ENCODE measurements at regions not wholly inside any gene's neighbourhood (a gene's known extent, or its start where the extent isn't known, plus 50 kb on each side); places are given as distances from the start of the nearest gene placed in this dataset.
"Not testable (repeated sequence)": the region's sequence is repeated elsewhere in the genome, so short reads cannot be mapped to it uniquely, and the experiment has no call there.

- no peak overlapping the region for H3K4me3 Mint-ChIP-seq
- H3K9me3 Mint-ChIP-seq: no peaks in the 10 kb centered on the region
- ATAC-seq: no peak
- DNase-seq (ENCODE audit: low spot score): no peak
- no peaks in the 10 kb centered on the region for H3K4me1 Mint-ChIP-seq (ENCODE audit: low read depth in 2 of 2)
- no peaks in the 10 kb centered on the region for H3K36me3 Mint-ChIP-seq
- no peak overlapping the region for H3K27ac Mint-ChIP-seq
- peaks cover 0 to 8% of the 10 kb centered on the region in 2 donors for H3K27me3 Mint-ChIP-seq
Measured at GRCh38 chr12:18859400-18859799, 121.5 kb downstream of the CAPZA3 start.

DNA sequence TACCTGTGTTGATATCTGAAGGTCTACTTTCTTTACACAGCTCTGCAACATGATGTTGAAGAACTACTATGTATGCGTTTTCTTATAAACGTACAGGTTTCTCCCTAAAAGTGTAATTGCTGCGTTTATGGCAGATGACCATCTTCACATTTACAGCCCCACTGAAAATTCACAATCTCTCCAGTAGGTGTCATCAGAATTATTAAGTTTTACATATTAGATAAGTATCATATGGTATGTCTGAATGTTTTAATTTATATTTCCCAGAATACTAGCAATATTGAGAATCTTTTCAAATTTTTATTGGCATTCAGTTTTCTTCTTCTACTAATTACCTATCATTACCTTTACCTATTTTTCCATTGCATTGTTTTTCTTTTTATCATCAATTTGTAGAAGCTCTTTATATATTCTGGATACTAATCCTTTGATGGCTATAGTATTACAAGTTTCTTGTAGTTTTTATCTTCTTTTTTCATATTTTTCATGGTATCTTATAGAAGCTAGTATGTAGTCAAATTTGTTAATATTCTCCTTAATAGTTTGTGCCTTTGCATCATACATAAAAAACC, 123.5 kb downstream of the CAPZA3 start:
- ATAC-seq: no peak
- no peak for DNase-seq (ENCODE audit: low spot score)
- H3K4me3 Mint-ChIP-seq: no peak overlapping the region
- H3K27me3 Mint-ChIP-seq: peaks cover 4 to 5% of the 10 kb centered on the region in 2 donors
- no peaks in the 10 kb centered on the region for H3K4me1 Mint-ChIP-seq (ENCODE audit: low read depth in 2 of 2)
- H3K36me3 Mint-ChIP-seq: no peaks in the 10 kb centered on the region
- H3K9me3 Mint-ChIP-seq: no peaks in the 10 kb centered on the region
- H3K27ac Mint-ChIP-seq: no peak overlapping the region

GRCh38 chr12:18863769-18864500, 126.0 kb downstream of the CAPZA3 start:
- DNase-seq (ENCODE audit: low spot score) (no peak), ATAC-seq (no peak)
- H3K4me3 Mint-ChIP-seq: no peak overlapping the region
- H3K27ac Mint-ChIP-seq: no peak overlapping the region
- no peaks in the 10 kb centered on the region for H3K4me1 Mint-ChIP-seq (ENCODE audit: low read depth in 2 of 2)
- H3K36me3 Mint-ChIP-seq: no peaks in the 10 kb centered on the region
- H3K9me3 Mint-ChIP-seq: no peaks in the 10 kb centered on the region
- peaks cover 0 to 5% of the 10 kb centered on the region in 2 donors for H3K27me3 Mint-ChIP-seq

GRCh38 chr12:18864900-18865561, 127.1 kb downstream of the CAPZA3 start:
- no peaks in the 10 kb centered on the region for H3K36me3 Mint-ChIP-seq
- no peak overlapping the region for H3K4me3 Mint-ChIP-seq
- ATAC-seq (no peak), DNase-seq (ENCODE audit: low spot score) (no peak)
- no peaks in the 10 kb centered on the region for H3K4me1 Mint-ChIP-seq (ENCODE audit: low read depth in 2 of 2)
- H3K27ac Mint-ChIP-seq: no peak overlapping the region
- H3K9me3 Mint-ChIP-seq: no peaks in the 10 kb centered on the region
- peaks cover 0 to 5% of the 10 kb centered on the region in 2 donors for H3K27me3 Mint-ChIP-seq

- Mint-ChIP-seq H3K4me3 (no peak overlapping the region), H3K27me3 (peaks cover 0 to 5% of the 10 kb centered on the region in 2 donors)
- no peak for ATAC-seq
Measured at GRCh38 chr12:18868717-18869116, 130.8 kb downstream of the CAPZA3 start.

GRCh38 chr12:18872770-18873169, 134.9 kb downstream of the CAPZA3 start:
- ATAC-seq (no peak), DNase-seq (ENCODE audit: low spot score) (no peak)
- Mint-ChIP-seq H3K36me3 (no peaks in the 10 kb centered on the region), H3K27ac (no peak overlapping the region), H3K4me3 (peak overlapping the region; percentile 9), H3K9me3 (no peaks in the 10 kb centered on the region), H3K27me3 (no peaks in the 10 kb centered on the region), H3K4me1 (ENCODE audit: low read depth in 2 of 2) (peaks cover 0 to 6% of the 10 kb centered on the region in 2 donors)

More at GRCh38 chr12:18868717-18869116, 130.8 kb downstream of the CAPZA3 start:
- no peak for DNase-seq (ENCODE audit: low spot score)
- Mint-ChIP-seq H3K36me3 (no peaks in the 10 kb centered on the region), H3K27ac (no peak overlapping the region), H3K4me1 (ENCODE audit: low read depth in 2 of 2) (peaks cover 0 to 6% of the 10 kb centered on the region in 2 donors), H3K9me3 (no peaks in the 10 kb centered on the region)

- DNase-seq (ENCODE audit: low spot score) (no peak), ATAC-seq (no peak)
- Mint-ChIP-seq H3K36me3 (no peaks in the 10 kb centered on the region), H3K27ac (no peak overlapping the region), H3K4me3 (no peak overlapping the region), H3K27me3 (no peaks in the 10 kb centered on the region), H3K9me3 (no peaks in the 10 kb centered on the region), H3K4me1 (ENCODE audit: low read depth in 2 of 2) (no peaks in the 10 kb centered on the region)
Measured at GRCh38 chr12:18878676-18879180, 140.8 kb downstream of the CAPZA3 start.

DNA sequence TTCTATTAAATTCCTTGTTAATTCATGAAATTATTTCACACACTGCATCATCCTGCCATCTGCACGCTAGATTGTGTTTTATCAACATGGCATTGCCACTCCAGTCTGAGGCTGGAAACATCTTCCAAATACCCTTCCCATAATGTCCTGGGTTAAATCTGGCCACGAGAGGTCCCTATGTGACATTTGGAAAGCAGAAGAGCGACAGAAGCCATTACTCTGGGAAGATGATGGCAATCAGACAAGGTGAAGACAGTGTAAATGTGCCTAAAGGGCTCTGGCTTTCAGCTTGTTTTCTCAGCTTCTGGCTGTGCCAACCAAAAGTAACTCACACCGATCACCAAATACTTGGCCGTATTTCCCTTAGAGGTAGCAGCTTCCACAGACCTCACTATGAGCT, 144.8 kb downstream of the CAPZA3 start:
- ATAC-seq (no peak), DNase-seq (ENCODE audit: low spot score) (no peak)
- Mint-ChIP-seq H3K4me3 (no peak overlapping the region), H3K4me1 (ENCODE audit: low read depth in 2 of 2) (no peaks in the 10 kb centered on the region), H3K36me3 (no peaks in the 10 kb centered on the region), H3K27me3 (no peaks in the 10 kb centered on the region), H3K27ac (no peak overlapping the region), H3K9me3 (no peaks in the 10 kb centered on the region)

GRCh38 chr12:18886962-18887361, 149.0 kb downstream of the CAPZA3 start:
- no peak for ATAC-seq
- Mint-ChIP-seq H3K36me3 (no peaks in the 10 kb centered on the region), H3K4me3 (no peak overlapping the region), H3K9me3 (no peaks in the 10 kb centered on the region), H3K27ac (no peak overlapping the region), H3K27me3 (no peaks in the 10 kb centered on the region), H3K4me1 (ENCODE audit: low read depth in 2 of 2) (no peaks in the 10 kb centered on the region)
- DNase-seq (ENCODE audit: low spot score): no peak

- no peaks in the 10 kb centered on the region for H3K9me3 Mint-ChIP-seq
- no peak overlapping the region for H3K27ac Mint-ChIP-seq
- H3K4me3 Mint-ChIP-seq: no peak overlapping the region
- no peaks in the 10 kb centered on the region for H3K36me3 Mint-ChIP-seq
- ATAC-seq (no peak), DNase-seq (ENCODE audit: low spot score) (no peak)
- no peaks in the 10 kb centered on the region for H3K4me1 Mint-ChIP-seq (ENCODE audit: low read depth in 2 of 2)
- H3K27me3 Mint-ChIP-seq: no peaks in the 10 kb centered on the region
Measured at GRCh38 chr12:18887368-18887767, 149.4 kb downstream of the CAPZA3 start.

DNA sequence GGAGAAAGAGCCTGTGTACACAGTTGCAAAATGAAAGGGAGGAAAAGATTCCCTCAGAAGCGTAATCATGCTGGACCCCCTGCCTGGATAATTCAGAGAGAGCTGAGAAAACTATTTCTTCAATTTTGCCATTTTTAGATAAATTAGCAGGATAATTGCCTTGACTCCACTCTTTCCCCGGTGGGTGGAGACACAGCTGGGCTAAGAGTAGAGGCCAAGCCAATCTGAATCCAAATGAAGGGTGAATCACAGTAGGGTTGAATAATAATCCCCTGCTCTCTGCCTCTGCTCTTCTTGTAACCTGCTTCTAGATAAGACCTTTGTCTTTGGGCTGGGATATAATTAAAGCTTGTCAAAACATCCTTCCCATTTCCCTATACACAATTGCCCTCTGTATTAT, 150.1 kb downstream of the CAPZA3 start:
- H3K4me1 Mint-ChIP-seq (ENCODE audit: low read depth in 2 of 2): no peaks in the 10 kb centered on the region
- no peak overlapping the region for H3K4me3 Mint-ChIP-seq
- H3K27me3 Mint-ChIP-seq: no peaks in the 10 kb centered on the region
- H3K36me3 Mint-ChIP-seq: no peaks in the 10 kb centered on the region
- peaks cover 1% of the 10 kb centered on the region for H3K9me3 Mint-ChIP-seq
- H3K27ac Mint-ChIP-seq: no peak overlapping the region
- DNase-seq (ENCODE audit: low spot score): no peak
- no peak for ATAC-seq

GRCh38 chr12:18890621-18891020, 152.7 kb downstream of the CAPZA3 start:
- not testable (repeated sequence) for H3K4me1 Mint-ChIP-seq (ENCODE audit: low read depth in 2 of 2); ATAC-seq; H3K27ac Mint-ChIP-seq; H3K36me3 Mint-ChIP-seq; H3K27me3 Mint-ChIP-seq; DNase-seq (ENCODE audit: low spot score); H3K4me3 Mint-ChIP-seq
- H3K9me3 Mint-ChIP-seq: peaks cover 12% of the 10 kb centered on the region

DNA sequence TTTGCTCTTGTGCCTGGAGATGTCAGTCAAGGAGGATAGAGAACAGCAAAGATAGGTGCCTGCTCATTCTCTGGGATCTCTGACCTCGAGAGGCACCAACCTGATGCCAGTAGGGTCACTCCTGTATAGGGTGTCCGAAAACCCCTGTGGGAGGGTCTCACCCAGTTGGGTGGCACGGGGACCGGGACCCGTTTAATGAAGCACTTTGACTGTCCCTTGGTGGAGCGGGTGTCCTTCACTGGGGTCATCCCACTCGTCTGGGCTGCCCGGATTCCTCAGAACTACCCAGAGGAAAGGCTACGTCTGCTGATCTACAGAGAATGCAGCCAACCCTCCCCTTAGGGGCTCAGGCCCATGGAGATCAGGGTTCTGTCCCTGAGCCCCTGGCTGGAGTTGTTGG, 157.6 kb downstream of the CAPZA3 start:
- no peak for ATAC-seq
- H3K27ac Mint-ChIP-seq: no peak overlapping the region
- peaks cover 4% of the 10 kb centered on the region for H3K36me3 Mint-ChIP-seq
- H3K4me3 Mint-ChIP-seq: no peak overlapping the region
- no peak for DNase-seq (ENCODE audit: low spot score)
- H3K27me3 Mint-ChIP-seq: no peaks in the 10 kb centered on the region
- H3K9me3 Mint-ChIP-seq: peaks cover 12% of the 10 kb centered on the region
- H3K4me1 Mint-ChIP-seq (ENCODE audit: low read depth in 2 of 2): no peaks in the 10 kb centered on the region

DNA sequence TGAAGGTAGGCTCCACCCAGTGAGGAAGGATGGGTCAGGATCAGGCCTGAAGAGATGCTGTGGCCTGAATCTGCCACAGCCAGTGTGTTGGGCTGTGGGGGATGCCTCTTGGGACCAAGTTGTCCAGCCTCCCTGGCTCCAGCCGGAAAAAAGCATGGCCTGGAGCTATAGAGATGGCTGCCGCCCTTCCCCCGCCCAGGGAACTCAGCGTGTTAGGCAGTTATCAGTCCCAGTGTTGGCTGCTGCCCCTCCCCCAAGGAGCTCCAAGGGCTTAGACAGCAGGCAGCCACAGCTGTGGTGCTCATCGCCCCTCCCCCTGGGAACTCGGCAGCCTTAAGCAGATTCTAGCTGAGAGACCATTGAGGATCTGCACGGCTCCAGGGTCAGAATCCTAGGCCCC, 158.0 kb downstream of the CAPZA3 start:
- Mint-ChIP-seq H3K36me3 (peaks cover 6% of the 10 kb centered on the region), H3K27ac (no peak overlapping the region), H3K9me3 (peaks cover 12% of the 10 kb centered on the region), H3K4me1 (ENCODE audit: low read depth in 2 of 2) (no peaks in the 10 kb centered on the region), H3K4me3 (no peak overlapping the region), H3K27me3 (no peaks in the 10 kb centered on the region)
- no peak for DNase-seq (ENCODE audit: low spot score)
- no peak for ATAC-seq
